ENCODE measurements at regions not wholly inside any gene's neighbourhood (a gene's known extent, or its start where the extent isn't known, plus 50 kb on each side); places are given as distances from the start of the nearest gene placed in this dataset.
A peak's percentile ranks its signal among the peaks of the same experiment; 100 is the strongest.

- TF ChIP-seq CTCF (IDR thresholded peaks at IDR 0.05; ENCODE audit: unreplicated experiment): no peak
- H3K4me1 Mint-ChIP-seq (ENCODE audit: insufficient read depth, unreplicated experiment): peaks cover 5% of the 10 kb centered on the region
- no peak overlapping the region for H3K4me3 Mint-ChIP-seq (ENCODE audit: unreplicated experiment)
- DNase-seq (ENCODE audit: unreplicated experiment): no peak
- H3K9me3 Mint-ChIP-seq (ENCODE audit: unreplicated experiment): no peaks in the 10 kb centered on the region
- no peaks in the 10 kb centered on the region for H3K36me3 Mint-ChIP-seq (ENCODE audit: insufficient read depth, unreplicated experiment)
- no TSS peak for BruUV-seq (replicated peaks)
- H3K27me3 Mint-ChIP-seq (ENCODE audit: insufficient read depth, unreplicated experiment): no peaks in the 10 kb centered on the region
- CTCF ChIA-PET: no interaction called here
- intact Hi-C loops (cut with micrococcal nuclease): no loop called here
- POLR2A ChIA-PET: no interaction called here
- no peak overlapping the region for H3K27ac Mint-ChIP-seq (ENCODE audit: low read depth, unreplicated experiment)
These were observed 626.6 kb downstream of the DSC3 start for GRCh38 chr18:30415903-30416302.

GRCh38 chr18:30409120-30409519, 633.4 kb downstream of the DSC3 start:
- no TSS peak for BruUV-seq (replicated peaks)
- intact Hi-C loops (cut with micrococcal nuclease): no loop called here
- CTCF ChIA-PET: no interaction called here
- POLR2A ChIA-PET: no interaction called here
- Mint-ChIP-seq H3K27ac (ENCODE audit: low read depth, unreplicated experiment) (no peak overlapping the region), H3K9me3 (ENCODE audit: unreplicated experiment) (peaks cover 10% of the 10 kb centered on the region), H3K4me1 (ENCODE audit: insufficient read depth, unreplicated experiment) (no peaks in the 10 kb centered on the region), H3K27me3 (ENCODE audit: insufficient read depth, unreplicated experiment) (no peaks in the 10 kb centered on the region), H3K4me3 (ENCODE audit: unreplicated experiment) (no peak overlapping the region), H3K36me3 (ENCODE audit: insufficient read depth, unreplicated experiment) (no peaks in the 10 kb centered on the region)
- TF ChIP-seq CTCF (IDR thresholded peaks at IDR 0.05; ENCODE audit: unreplicated experiment): no peak
- DNase-seq (ENCODE audit: unreplicated experiment): no peak

GRCh38 chr18:30406728-30407127, 635.8 kb downstream of the DSC3 start:
- H3K9me3 Mint-ChIP-seq (ENCODE audit: unreplicated experiment): peaks cover 10% of the 10 kb centered on the region
- ChIA-PET CTCF (no interaction called here), POLR2A (interaction anchor here (0.9 kb wide), 1 partner anchor 11 kb away, joined by 8 read pairs; no protein-coding TSS in a partner anchor)
- intact Hi-C loops (cut with micrococcal nuclease): no loop called here
- DNase-seq (ENCODE audit: unreplicated experiment): peak; percentile 51
- no TSS peak for BruUV-seq (replicated peaks)
- no peaks in the 10 kb centered on the region for H3K36me3 Mint-ChIP-seq (ENCODE audit: insufficient read depth, unreplicated experiment)
- H3K4me3 Mint-ChIP-seq (ENCODE audit: unreplicated experiment): no peak overlapping the region
- H3K27ac Mint-ChIP-seq (ENCODE audit: low read depth, unreplicated experiment): no peak overlapping the region
- H3K27me3 Mint-ChIP-seq (ENCODE audit: insufficient read depth, unreplicated experiment): no peaks in the 10 kb centered on the region
- no peak for TF ChIP-seq CTCF (IDR thresholded peaks at IDR 0.05; ENCODE audit: unreplicated experiment)
- H3K4me1 Mint-ChIP-seq (ENCODE audit: insufficient read depth, unreplicated experiment): no peaks in the 10 kb centered on the region

- Mint-ChIP-seq H3K27ac (ENCODE audit: low read depth, unreplicated experiment) (no peak overlapping the region), H3K36me3 (ENCODE audit: insufficient read depth, unreplicated experiment) (no peaks in the 10 kb centered on the region), H3K4me3 (ENCODE audit: unreplicated experiment) (no peak overlapping the region), H3K27me3 (ENCODE audit: insufficient read depth, unreplicated experiment) (no peaks in the 10 kb centered on the region), H3K9me3 (ENCODE audit: unreplicated experiment) (peaks cover 10% of the 10 kb centered on the region), H3K4me1 (ENCODE audit: insufficient read depth, unreplicated experiment) (no peaks in the 10 kb centered on the region)
- no TSS peak for BruUV-seq (replicated peaks)
- POLR2A ChIA-PET: no interaction called here
- no peak for TF ChIP-seq CTCF (IDR thresholded peaks at IDR 0.05; ENCODE audit: unreplicated experiment)
- CTCF ChIA-PET: interaction anchor here (0.6 kb wide), 1 partner anchor 28 kb away, joined by 3 read pairs; no protein-coding TSS in a partner anchor
- no peak for DNase-seq (ENCODE audit: unreplicated experiment)
- intact Hi-C loops (cut with micrococcal nuclease): no loop called here
These were observed 637.5 kb downstream of the DSC3 start for GRCh38 chr18:30405038-30405437.

All from MCF 10A (cell line).